ENCODE measurements at regions not wholly inside any gene's neighbourhood (a gene's known extent, or its start where the extent isn't known, plus 50 kb on each side); places are given as distances from the start of the nearest gene placed in this dataset.

DNA sequence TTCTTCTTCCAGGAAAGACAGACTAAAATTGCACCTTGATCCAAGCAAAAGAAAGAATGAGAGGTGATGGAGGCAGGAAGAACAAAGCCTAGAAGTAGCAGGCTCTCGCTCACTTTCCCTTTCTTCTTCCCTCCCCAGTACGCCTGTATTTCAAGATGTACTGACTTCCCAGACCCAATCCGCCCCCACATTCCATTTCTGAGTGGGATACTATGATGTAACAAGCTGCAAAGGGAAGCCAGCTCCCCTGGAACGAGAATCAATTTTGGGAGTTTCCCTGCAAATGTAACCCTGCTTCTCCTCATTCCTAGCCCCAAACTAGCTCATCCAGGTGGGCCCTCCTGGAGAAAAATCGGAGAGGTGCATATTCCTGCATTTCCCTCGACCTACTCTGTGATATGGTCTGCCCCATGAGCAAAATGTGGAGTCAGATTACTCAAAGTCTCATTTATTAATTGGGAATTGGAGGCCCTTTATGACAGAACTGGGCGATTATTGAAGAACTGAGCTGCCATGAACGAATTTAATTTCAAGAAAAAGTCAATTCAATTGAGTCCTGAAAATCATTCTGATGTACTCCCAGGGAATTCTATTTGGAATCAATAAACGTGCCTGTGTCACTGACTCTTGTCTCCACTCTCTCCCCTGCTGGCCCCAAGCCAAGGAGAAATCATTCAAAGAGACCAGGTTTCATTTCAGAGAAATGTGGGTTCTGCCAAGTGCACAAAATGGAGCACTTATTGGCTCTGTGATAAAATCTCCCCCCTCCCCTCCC, 398.9 kb downstream of the SHISA9 start:
- TF ChIP-seq POLR2AphosphoS5 (IDR thresholded peaks at IDR 0.05; ENCODE audit: low read depth, low read length) (no peak), POLR2A (IDR thresholded peaks at IDR 0.05; ENCODE audit: borderline replicate concordance, extremely low read depth, insufficient read depth, insufficient read length) (no peak), EZH2 (IDR thresholded peaks at IDR 0.05) (no peak), YY1 (IDR thresholded peaks at IDR 0.05; ENCODE audit: extremely low read depth, insufficient replicate concordance, low read depth, low read length) (no peak), SRF (IDR thresholded peaks at IDR 0.05; ENCODE audit: low read depth) (no peak), CBX3 (IDR thresholded peaks at IDR 0.05; ENCODE audit: low read depth) (no peak), ATF3 (IDR thresholded peaks at IDR 0.05) (no peak), RAD21 (IDR thresholded peaks at IDR 0.05; ENCODE audit: low read depth) (no peak)
- TF ChIP-seq, protein P1, sequence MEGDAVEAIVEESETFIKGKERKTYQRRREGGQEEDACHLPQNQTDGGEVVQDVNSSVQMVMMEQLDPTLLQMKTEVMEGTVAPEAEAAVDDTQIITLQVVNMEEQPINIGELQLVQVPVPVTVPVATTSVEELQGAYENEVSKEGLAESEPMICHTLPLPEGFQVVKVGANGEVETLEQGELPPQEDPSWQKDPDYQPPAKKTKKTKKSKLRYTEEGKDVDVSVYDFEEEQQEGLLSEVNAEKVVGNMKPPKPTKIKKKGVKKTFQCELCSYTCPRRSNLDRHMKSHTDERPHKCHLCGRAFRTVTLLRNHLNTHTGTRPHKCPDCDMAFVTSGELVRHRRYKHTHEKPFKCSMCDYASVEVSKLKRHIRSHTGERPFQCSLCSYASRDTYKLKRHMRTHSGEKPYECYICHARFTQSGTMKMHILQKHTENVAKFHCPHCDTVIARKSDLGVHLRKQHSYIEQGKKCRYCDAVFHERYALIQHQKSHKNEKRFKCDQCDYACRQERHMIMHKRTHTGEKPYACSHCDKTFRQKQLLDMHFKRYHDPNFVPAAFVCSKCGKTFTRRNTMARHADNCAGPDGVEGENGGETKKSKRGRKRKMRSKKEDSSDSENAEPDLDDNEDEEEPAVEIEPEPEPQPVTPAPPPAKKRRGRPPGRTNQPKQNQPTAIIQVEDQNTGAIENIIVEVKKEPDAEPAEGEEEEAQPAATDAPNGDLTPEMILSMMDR (IDR thresholded peaks at IDR 0.05 in 2 of 3, conservative IDR thresholded peaks at IDR 0.05 in 1 of 3; ENCODE audit: borderline replicate concordance in 1 of 3, insufficient read depth in 1 of 3, low read depth in 2 of 3, low read length in 2 of 3) = no peak
- TF ChIP-seq, protein P2, sequence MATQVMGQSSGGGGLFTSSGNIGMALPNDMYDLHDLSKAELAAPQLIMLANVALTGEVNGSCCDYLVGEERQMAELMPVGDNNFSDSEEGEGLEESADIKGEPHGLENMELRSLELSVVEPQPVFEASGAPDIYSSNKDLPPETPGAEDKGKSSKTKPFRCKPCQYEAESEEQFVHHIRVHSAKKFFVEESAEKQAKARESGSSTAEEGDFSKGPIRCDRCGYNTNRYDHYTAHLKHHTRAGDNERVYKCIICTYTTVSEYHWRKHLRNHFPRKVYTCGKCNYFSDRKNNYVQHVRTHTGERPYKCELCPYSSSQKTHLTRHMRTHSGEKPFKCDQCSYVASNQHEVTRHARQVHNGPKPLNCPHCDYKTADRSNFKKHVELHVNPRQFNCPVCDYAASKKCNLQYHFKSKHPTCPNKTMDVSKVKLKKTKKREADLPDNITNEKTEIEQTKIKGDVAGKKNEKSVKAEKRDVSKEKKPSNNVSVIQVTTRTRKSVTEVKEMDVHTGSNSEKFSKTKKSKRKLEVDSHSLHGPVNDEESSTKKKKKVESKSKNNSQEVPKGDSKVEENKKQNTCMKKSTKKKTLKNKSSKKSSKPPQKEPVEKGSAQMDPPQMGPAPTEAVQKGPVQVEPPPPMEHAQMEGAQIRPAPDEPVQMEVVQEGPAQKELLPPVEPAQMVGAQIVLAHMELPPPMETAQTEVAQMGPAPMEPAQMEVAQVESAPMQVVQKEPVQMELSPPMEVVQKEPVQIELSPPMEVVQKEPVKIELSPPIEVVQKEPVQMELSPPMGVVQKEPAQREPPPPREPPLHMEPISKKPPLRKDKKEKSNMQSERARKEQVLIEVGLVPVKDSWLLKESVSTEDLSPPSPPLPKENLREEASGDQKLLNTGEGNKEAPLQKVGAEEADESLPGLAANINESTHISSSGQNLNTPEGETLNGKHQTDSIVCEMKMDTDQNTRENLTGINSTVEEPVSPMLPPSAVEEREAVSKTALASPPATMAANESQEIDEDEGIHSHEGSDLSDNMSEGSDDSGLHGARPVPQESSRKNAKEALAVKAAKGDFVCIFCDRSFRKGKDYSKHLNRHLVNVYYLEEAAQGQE (IDR thresholded peaks at IDR 0.05; ENCODE audit: low read depth) = no peak
- TF ChIP-seq, protein P3, sequence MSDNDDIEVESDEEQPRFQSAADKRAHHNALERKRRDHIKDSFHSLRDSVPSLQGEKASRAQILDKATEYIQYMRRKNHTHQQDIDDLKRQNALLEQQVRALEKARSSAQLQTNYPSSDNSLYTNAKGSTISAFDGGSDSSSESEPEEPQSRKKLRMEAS (IDR thresholded peaks at IDR 0.05) = no peak
